Superior temporal gyrus (tissue), 1 donor: ENCODE measurements at regions not wholly inside any gene's neighbourhood (a gene's known extent, or its start where the extent isn't known, plus 50 kb on each side); places are given as distances from the start of the nearest gene placed in this dataset.

Experiments used
- DNase-seq: peaks from one replicate; pipeline ENCODE4 v3.0.0-alpha.2; 2016; ENCODE audit errors: extremely low spot score

- no peak for DNase-seq
Observed at GRCh38 chrX:82081027-82081426, 879.1 kb downstream of the SH3BGRL start.

DNA sequence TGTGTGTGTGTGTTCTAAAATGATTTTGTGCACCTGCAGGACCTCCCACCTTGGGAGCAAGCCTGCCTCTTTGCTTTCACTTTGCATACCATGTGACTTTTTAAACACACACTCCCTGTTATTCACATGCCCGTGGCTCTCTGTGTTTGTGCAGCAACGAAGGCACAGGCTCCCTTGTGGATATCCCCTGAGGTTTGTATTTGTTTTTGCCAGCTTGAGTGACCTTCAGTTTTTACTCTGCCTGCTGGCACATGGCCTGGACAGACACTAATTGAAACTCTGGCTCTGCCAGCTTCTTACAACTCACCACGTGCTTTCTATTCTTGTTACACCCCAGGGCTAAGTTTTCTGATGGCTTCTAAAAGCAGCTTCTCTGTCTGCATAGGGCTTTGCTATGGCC is 885.8 kb downstream of the SH3BGRL start:
- peak; percentile 8 for DNase-seq

GRCh38 chrX:82092307-82092706 is 890.4 kb downstream of the SH3BGRL start:
- DNase-seq: no peak

DNA sequence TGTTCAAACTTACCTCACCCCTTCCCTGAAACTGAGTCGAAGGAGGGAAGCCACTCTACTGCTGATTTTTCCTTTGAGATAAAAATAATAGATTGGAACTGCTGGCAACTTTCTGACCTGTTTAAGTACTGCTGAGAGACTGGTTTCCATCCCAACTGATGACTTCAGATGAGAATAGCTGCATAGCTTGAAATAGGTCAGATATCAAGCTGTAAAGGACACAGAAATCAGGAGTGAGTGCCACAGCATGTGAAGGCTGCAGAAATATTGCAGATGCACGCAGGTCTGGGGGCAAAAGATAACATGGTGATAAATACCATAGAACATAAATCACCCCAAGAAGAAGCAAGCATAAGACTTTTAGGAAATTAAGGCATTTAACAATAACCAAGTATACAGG is 923.2 kb downstream of the SH3BGRL start:
- DNase-seq: no peak

DNA sequence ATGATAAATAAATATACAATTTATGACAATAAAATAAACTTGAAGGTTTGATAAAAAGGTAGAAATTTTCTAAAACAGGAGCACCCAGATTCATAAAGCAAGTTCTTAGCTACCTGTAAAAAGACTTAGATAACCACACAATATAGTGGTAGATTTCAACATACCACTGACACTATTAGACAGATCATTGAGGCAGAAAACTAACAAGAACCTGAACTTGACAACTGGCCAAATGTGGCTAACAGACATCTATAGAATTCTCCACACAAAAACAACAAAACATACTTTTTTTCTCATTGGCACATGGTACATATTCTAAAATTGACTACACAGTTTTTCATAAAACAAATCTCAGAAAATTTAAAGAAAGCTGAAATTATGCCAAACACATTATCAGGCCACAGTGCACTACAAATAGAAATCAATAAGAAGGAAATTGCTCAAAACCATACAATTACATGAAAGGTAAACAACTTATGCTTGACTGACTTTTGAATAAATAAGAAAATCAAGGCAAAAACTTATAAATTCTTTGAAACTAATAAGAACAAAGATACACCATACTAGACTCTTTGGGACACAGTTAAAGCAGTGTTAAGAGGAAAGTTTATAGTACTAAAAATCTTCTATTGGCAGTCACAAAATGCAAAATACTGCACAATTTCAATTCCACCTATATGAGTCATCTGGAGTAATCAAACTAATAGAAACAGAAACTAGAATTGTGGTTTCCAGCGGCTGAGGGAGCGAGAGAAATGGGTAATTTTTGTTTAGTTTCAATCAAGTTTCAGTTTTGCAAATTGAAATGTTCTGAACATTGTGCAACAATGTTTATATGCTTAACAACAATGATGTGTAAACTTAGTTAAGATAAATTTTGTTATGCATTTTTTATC is 925.6 kb downstream of the SH3BGRL start:
- DNase-seq: no peak

DNA sequence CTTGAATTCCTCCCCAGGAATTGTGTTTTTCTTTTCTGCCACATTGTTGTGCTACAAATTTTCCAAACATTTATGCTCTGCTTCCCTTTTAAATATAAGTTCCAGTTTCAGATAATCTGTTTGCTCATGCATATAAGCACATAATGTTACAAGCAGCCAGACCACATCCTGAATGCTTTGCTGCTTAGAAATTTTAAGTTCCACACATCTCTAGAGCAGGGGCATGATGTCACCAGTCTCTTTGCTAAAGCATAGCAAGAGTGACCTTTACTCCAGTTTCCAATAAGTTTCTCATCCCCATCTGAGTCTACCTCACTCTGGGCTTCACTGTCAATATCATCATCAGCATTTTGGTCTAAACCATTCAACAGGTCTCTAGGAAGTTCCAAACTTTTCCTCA is 932.5 kb downstream of the SH3BGRL start:
- no peak for DNase-seq

DNA sequence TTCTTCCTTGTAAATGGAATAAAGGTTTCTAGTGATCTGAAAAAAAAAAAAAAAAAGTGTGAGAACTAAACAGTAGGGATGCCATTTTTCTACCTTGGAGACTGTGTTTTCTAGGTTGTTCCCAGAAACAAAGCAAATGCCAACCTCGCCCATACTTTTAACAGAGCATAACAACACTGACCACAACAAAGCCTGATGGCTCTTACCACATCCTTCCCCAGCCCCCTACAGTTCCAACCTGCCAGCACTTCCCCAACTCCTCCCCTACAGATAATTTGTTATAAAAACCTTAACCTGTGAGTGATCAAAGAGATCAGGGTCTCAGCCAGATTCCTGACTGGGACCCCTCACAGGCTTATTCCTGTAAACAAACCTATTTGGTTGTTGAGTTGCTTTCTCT is 940.0 kb downstream of the SH3BGRL start:
- no peak for DNase-seq

DNA sequence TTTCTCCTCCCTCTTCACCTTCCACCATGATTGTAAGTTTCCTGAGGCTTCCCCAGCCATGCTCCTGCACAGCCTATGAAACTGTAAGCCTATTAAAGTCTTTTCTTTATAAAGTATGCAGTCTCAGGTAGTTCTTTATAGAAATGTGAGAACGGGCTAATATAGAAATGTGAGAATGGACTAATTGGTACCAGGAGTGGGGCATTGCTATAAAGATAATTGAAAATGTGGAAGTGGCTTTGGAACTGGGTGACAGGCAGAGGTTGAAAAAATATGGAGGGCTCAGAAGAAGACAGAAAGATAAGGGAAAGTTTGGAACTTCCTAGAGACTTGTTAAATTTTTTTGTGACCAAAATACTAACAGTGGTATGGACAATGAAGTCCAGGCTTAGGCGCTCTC is 959.3 kb downstream of the SH3BGRL start:
- no peak for DNase-seq

DNA sequence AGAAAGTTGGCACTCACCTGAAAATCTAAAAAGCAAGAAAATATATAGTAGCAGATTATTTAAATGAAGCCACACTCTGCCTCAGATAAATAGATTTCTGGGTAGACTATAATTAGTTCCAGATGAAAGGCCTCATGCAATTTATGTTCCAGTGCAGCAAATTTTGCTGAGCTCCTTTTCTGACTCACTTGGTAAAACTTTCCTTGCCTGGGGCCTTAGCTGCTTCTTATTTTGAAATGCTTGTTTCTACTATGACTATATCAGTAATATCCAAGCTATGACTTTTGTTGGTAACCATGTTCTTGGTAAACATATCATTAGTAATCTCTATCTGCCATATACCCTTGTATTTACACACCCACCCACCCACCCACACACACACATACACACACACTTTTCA is 961.8 kb downstream of the SH3BGRL start:
- no peak for DNase-seq

GRCh38 chrX:82196866-82197265 is 995.0 kb downstream of the SH3BGRL start:
- no peak for DNase-seq

DNA sequence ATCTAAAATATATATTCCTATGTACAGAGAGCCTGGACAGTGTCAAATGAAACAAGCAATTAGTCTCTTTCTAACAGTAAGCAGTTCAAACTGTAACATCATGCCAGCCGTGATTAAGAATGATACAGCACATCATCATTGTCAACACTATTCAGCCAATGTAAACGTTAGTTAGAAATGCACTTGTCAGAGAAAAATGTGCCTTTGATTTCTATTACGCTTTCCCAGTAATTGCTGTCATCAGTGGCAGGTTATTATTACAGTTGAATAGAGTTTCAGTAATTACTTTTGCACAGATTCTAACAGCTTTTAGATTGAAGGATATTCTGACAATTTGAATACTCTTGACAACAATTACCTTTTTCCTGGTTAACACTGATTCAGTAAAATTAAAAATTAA is 1007.1 kb downstream of the SH3BGRL start:
- no peak for DNase-seq

DNA sequence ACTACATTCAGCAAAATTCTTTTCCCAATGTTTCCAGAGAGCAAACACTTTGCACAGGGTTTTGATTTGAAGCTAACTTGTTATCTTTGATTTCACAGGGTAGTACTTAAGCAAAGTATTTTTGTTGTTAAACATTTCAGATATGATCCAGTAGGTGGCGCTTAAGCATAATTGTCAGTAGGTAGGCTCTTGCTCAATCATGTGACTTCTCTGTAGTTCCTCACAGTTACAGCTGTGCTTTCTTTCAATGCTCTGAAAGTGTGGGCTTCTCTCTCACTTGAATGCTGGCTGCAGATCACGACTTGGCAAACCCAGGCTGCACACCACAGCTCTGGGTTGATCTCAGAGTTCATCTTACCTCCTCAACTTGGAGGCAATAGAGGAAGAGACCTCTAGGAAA is 1016.5 kb downstream of the SH3BGRL start:
- peak; percentile 15 for DNase-seq

DNA sequence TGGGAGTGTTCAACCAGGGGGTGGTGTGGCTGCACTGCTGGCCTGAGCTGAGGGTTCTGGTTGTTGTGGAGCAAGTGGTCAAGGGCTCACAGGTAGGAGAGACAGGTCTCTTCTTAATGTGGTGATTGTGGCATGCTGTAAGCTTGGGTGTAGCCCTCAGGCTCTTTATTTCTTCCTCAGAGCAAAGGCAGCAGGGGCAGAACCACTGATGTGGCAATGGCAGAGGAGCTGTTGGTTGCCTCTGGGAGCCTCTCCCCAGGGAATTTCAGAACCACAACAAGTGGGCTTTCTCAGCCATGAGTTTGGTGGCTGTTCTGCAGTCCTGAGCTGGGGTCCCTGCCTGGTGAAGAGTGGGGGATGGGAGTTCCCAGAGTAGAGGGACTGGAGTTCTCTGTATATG is 1017.2 kb downstream of the SH3BGRL start:
- no peak for DNase-seq

- DNase-seq: no peak
Observed at GRCh38 chrX:82224961-82225360, 1023.1 kb downstream of the SH3BGRL start.

DNA sequence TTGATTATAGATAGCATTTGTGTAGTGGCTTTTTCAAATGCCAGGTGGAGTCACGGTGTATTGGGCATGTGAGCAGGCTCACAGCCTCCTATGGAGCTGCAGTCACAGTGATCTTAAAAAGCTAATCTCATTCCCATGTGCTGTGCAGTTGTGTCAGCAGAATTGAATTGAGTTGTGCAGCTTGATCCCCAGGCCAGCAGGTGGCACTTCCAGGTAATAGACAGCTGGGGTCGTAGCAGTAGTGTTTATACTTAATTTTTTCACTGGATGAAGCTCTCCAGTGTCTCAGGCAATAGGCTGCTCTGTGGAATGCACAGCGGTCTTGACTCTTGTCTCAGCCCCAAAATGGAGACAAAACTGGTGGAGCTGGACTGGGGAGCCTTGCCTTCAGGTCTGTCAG is 1028.1 kb downstream of the SH3BGRL start:
- DNase-seq: no peak

DNA sequence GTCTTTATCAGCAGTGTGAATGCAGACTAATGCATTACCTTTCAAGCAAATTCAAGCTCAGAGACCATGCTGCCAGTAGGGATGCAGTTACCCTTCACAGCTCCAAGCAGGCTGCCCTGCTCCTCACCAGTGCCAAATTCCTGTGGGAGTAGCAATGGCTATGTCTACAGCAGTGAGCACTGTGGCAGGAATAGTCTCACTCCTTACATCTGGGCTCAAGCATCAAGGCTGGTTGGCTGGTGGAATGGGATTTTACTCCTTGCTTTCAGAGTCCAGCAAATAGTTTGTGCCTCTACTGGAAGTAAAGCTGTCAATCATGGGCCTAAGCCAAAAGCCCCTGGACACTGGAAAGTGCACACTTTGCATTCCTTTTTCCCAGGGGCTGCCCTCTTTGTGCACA is 1030.8 kb downstream of the SH3BGRL start:
- DNase-seq: no peak

GRCh38 chrX:82237328-82237727 is 1035.4 kb downstream of the SH3BGRL start:
- no peak for DNase-seq
